ENCODE measurements at regions not wholly inside any gene's neighbourhood (a gene's known extent, or its start where the extent isn't known, plus 50 kb on each side); places are given as distances from the start of the nearest gene placed in this dataset.

DNA sequence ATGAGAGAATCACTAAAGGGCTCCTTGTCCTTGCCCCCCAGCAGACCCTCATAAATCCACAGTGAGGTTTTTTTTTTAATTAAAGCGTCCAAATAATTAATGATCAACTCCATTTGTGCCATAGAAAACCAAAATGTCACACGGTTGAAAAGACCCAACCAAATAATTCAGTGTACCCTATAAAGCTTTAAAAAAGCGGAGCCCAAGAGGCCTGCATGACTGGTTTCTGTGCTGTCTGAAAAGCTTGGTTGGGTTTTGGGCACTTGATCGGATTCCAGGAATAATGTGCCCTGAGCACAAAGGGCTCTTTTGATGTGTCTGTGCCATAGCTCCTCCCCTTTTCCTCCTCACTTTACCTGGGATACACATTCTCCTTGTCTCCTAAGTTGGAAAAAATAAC, 523.2 kb downstream of the TNS1 start:
- FAIRE-seq (no peak), DNase-seq (ENCODE audit: insufficient read length, low spot score) (no peak)
- TF ChIP-seq, protein P1, sequence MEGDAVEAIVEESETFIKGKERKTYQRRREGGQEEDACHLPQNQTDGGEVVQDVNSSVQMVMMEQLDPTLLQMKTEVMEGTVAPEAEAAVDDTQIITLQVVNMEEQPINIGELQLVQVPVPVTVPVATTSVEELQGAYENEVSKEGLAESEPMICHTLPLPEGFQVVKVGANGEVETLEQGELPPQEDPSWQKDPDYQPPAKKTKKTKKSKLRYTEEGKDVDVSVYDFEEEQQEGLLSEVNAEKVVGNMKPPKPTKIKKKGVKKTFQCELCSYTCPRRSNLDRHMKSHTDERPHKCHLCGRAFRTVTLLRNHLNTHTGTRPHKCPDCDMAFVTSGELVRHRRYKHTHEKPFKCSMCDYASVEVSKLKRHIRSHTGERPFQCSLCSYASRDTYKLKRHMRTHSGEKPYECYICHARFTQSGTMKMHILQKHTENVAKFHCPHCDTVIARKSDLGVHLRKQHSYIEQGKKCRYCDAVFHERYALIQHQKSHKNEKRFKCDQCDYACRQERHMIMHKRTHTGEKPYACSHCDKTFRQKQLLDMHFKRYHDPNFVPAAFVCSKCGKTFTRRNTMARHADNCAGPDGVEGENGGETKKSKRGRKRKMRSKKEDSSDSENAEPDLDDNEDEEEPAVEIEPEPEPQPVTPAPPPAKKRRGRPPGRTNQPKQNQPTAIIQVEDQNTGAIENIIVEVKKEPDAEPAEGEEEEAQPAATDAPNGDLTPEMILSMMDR (IDR thresholded peaks at IDR 0.05; ENCODE audit: insufficient read depth, missing control alignments), result no peak

DNA sequence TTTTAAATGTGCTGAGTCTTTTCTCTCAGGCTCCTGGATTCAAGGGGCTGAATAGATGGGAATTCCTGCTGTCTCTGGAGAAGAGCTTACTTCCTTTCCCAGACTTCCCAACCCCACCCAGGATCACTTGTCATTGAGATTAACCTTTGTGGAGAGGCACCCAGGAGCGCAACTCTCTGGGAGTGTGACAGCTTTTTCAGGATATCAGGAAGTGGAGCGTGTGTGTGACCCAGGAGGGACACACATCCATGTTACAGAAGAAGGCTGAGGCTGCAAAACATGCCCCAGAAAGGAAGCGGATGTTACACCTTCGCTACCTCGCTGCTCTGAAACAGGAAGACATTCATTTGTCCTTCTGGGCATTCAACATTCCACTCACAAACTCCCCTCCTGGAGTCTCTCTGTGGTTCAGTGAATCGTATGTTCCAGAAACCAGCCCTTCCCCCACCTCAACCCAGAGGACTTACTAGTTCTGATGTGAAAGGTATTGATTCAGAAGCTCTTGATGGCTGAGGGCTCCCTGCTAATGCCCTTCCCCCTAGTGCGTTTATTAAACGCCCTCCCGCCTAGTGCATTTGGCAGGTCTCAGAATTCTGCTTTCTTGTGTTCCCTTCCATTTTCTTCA, 523.9 kb downstream of the TNS1 start:
- DNase-seq (ENCODE audit: insufficient read length, low spot score) (no peak), FAIRE-seq (no peak)
- TF ChIP-seq, protein P1 (IDR thresholded peaks at IDR 0.05; ENCODE audit: insufficient read depth, missing control alignments), result no peak

GRCh38 chr2:217477583-217477982, 525.2 kb downstream of the TNS1 start:
- no peak for FAIRE-seq
- TF ChIP-seq, protein P1 (IDR thresholded peaks at IDR 0.05; ENCODE audit: insufficient read depth, missing control alignments), result no peak

GRCh38 chr2:217475791-217476190, 527.0 kb downstream of the TNS1 start:
- DNase-seq (ENCODE audit: insufficient read length, low spot score) (no peak), FAIRE-seq (no peak)
- TF ChIP-seq, protein P1 (IDR thresholded peaks at IDR 0.05; ENCODE audit: insufficient read depth, missing control alignments), result no peak

More at GRCh38 chr2:217477583-217477982, 525.2 kb downstream of the TNS1 start:
- no peak for DNase-seq (ENCODE audit: insufficient read length, low spot score)

DNA sequence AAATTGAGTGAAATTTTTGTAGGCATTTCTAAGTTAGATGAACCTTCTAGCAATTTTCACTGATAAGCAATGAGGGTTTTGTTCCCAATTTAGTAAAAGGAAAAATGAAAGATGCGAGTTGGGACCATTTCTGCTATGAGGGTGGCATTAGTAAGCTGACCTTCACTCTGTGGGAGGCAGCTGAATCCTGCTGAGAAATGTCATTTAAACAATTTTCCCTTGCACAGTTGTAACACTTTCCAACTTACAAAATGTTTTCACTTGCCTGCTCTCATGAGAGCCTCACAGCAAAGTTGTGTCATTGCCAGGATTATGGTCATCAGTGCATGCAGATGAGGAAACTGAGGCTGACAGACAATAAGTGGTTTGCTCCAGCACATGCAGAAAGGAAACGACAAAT, 527.7 kb downstream of the TNS1 start:
- DNase-seq (ENCODE audit: insufficient read length, low spot score) (no peak), FAIRE-seq (no peak)
- TF ChIP-seq, protein P1 (IDR thresholded peaks at IDR 0.05; ENCODE audit: insufficient read depth, missing control alignments), result no peak

- TF ChIP-seq, protein P1 (IDR thresholded peaks at IDR 0.05; ENCODE audit: insufficient read depth, missing control alignments), result no peak
- DNase-seq (ENCODE audit: insufficient read length, low spot score) (no peak), FAIRE-seq (no peak)
Measured at GRCh38 chr2:217471319-217471718, 531.5 kb downstream of the TNS1 start.

GRCh38 chr2:217469203-217469810, 533.5 kb downstream of the TNS1 start:
- FAIRE-seq, result no peak
- TF ChIP-seq, protein P1 (IDR thresholded peaks at IDR 0.05; ENCODE audit: insufficient read depth, missing control alignments), result no peak
- DNase-seq (ENCODE audit: insufficient read length, low spot score), result no peak
